Lower leg skin (tissue), 3 donors: ENCODE measurements at regions not wholly inside any gene's neighbourhood (a gene's known extent, or its start where the extent isn't known, plus 50 kb on each side); places are given as distances from the start of the nearest gene placed in this dataset.

Experiments
- POLR2A ChIP-seq, 2 donors: fragments of 450-650 bp; IDR thresholded peaks; one replicate each; pipeline ENCODE4 v1.6.1; 2016 to 2017; ENCODE audit warnings: antibody characterized with exemption in 2 of 2, mild to moderate bottlenecking in 1 of 2, moderate library complexity in 1 of 2
- TF ChIP-seq, protein P1 (sequence below), 3 donors: fragments of 450-650 bp; IDR thresholded peaks; one replicate each; pipeline ENCODE4 v1.5.1; 2016; ENCODE audit warnings: antibody characterized with exemption in 3 of 3, mild to moderate bottlenecking in 3 of 3, moderate library complexity in 2 of 3

DNA sequence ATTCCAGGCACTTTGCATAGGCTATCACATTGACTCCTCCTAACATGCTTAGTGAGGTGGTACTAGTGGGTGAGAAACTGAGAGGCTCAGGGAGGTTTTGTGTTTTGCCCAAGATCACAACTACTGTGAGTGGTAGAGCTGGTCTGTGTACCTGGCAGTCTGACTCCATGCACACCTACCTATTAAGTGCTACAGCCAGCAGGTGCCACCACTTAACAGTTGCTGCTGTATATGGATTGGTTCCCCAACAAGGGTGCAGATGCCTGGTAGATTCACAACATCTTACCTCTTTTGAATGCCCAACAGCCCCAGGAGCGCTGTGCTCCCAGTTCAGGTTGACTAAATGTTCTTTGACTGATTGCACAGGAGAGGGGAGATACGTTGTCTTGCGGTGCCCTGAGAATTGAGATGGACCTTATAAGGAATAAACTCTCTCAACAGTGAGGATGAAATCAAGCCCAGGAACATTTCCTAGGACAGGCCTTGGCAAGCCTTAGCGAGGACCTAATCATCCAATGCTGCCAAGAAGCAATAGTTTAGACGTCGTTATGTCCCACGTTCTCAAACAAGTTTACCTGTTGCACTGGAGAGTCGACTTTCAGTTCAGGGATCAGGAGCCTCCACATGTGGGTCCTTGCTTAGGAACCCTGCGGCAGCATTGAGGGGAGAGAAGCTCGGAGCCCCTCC, 78.9 kb upstream of the F3 start:
- TF ChIP-seq, protein P1, sequence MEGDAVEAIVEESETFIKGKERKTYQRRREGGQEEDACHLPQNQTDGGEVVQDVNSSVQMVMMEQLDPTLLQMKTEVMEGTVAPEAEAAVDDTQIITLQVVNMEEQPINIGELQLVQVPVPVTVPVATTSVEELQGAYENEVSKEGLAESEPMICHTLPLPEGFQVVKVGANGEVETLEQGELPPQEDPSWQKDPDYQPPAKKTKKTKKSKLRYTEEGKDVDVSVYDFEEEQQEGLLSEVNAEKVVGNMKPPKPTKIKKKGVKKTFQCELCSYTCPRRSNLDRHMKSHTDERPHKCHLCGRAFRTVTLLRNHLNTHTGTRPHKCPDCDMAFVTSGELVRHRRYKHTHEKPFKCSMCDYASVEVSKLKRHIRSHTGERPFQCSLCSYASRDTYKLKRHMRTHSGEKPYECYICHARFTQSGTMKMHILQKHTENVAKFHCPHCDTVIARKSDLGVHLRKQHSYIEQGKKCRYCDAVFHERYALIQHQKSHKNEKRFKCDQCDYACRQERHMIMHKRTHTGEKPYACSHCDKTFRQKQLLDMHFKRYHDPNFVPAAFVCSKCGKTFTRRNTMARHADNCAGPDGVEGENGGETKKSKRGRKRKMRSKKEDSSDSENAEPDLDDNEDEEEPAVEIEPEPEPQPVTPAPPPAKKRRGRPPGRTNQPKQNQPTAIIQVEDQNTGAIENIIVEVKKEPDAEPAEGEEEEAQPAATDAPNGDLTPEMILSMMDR (IDR thresholded peaks at IDR 0.05) = no peak
- no peak for TF ChIP-seq POLR2A (IDR thresholded peaks at IDR 0.05)
